Activated T-cell treated with anti-CD3 and anti-CD28 coated beads for 1 hour (primary cell): ENCODE measurements at regions not wholly inside any gene's neighbourhood (a gene's known extent, or its start where the extent isn't known, plus 50 kb on each side); places are given as distances from the start of the nearest gene placed in this dataset.

Source experiments
- DNase-seq: peaks from one replicate; pipeline ENCODE4 v3.0.0-alpha.2; 2020; ENCODE audit warnings: low read depth

- no peak for DNase-seq
Measured at GRCh38 chr3:193874997-193875593, 260.9 kb upstream of the HES1 start.

- DNase-seq, result no peak
Measured at GRCh38 chr3:193875601-193876321, 260.2 kb upstream of the HES1 start.

- no peak for DNase-seq
Measured at GRCh38 chr3:193879099-193879863, 256.7 kb upstream of the HES1 start.

- no peak for DNase-seq
Measured at GRCh38 chr3:193879864-193880242, 256.1 kb upstream of the HES1 start.

- DNase-seq, result no peak
Measured at GRCh38 chr3:193882091-193882490, 253.9 kb upstream of the HES1 start.

GRCh38 chr3:193883551-193883950, 252.4 kb upstream of the HES1 start:
- no peak for DNase-seq

- DNase-seq, result no peak
Measured at GRCh38 chr3:193884027-193884426, 251.9 kb upstream of the HES1 start.

- no peak for DNase-seq
Measured at GRCh38 chr3:193884652-193885051, 251.3 kb upstream of the HES1 start.

GRCh38 chr3:193885832-193886231, 250.1 kb upstream of the HES1 start:
- DNase-seq, result no peak

GRCh38 chr3:193890016-193890897, 245.7 kb upstream of the HES1 start:
- no peak for DNase-seq

GRCh38 chr3:193894121-193894863, 241.7 kb upstream of the HES1 start:
- no peak for DNase-seq

- DNase-seq, result no peak
Measured at GRCh38 chr3:193895409-193895808, 240.5 kb upstream of the HES1 start.

- no peak for DNase-seq
Measured at GRCh38 chr3:193896419-193896818, 239.5 kb upstream of the HES1 start.

GRCh38 chr3:193897288-193897687, 238.7 kb upstream of the HES1 start:
- DNase-seq, result no peak

- no peak for DNase-seq
Measured at GRCh38 chr3:193897731-193898180, 238.2 kb upstream of the HES1 start.

- no peak for DNase-seq
Measured at GRCh38 chr3:193899001-193899400, 236.9 kb upstream of the HES1 start.

GRCh38 chr3:193901007-193901406, 234.9 kb upstream of the HES1 start:
- DNase-seq, result no peak

GRCh38 chr3:193902607-193903511, 233.1 kb upstream of the HES1 start:
- DNase-seq, result no peak

- DNase-seq, result no peak
Measured at GRCh38 chr3:193903512-193903817, 232.5 kb upstream of the HES1 start.

- no peak for DNase-seq
Measured at GRCh38 chr3:193903966-193904365, 232.0 kb upstream of the HES1 start.
